ENCODE measurements at regions not wholly inside any gene's neighbourhood (a gene's known extent, or its start where the extent isn't known, plus 50 kb on each side); places are given as distances from the start of the nearest gene placed in this dataset.

DNA sequence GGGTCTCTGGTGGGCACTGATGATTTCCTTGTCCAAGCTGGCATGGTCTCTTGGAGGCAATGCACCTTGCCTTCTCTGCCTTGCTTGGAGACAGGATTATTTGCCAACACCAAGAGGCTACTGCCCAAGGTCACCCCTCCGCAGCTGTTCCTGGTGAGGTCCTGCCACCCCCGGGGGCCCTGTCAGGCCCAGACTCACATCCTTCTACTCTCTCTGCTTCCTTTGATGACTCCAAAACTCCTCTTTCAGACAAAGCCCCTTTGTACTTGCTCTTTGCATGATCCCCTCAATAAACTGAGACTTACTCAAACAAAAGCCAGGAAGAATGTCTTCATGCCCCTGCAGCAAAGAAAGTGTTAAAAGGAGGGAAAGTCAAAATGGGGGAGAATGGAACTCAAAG lies 137.7 kb downstream of the MEX3B start:
- TF ChIP-seq, protein P1, sequence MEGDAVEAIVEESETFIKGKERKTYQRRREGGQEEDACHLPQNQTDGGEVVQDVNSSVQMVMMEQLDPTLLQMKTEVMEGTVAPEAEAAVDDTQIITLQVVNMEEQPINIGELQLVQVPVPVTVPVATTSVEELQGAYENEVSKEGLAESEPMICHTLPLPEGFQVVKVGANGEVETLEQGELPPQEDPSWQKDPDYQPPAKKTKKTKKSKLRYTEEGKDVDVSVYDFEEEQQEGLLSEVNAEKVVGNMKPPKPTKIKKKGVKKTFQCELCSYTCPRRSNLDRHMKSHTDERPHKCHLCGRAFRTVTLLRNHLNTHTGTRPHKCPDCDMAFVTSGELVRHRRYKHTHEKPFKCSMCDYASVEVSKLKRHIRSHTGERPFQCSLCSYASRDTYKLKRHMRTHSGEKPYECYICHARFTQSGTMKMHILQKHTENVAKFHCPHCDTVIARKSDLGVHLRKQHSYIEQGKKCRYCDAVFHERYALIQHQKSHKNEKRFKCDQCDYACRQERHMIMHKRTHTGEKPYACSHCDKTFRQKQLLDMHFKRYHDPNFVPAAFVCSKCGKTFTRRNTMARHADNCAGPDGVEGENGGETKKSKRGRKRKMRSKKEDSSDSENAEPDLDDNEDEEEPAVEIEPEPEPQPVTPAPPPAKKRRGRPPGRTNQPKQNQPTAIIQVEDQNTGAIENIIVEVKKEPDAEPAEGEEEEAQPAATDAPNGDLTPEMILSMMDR (IDR thresholded peaks at IDR 0.05): no peak
- TF ChIP-seq EP300 (IDR thresholded peaks at IDR 0.05): no peak
